Jurkat, Clone E6-1 (cell line): ENCODE measurements at regions not wholly inside any gene's neighbourhood (a gene's known extent, or its start where the extent isn't known, plus 50 kb on each side); places are given as distances from the start of the nearest gene placed in this dataset.
"Not testable (repeated sequence)": the region's sequence is repeated elsewhere in the genome, so short reads cannot be mapped to it uniquely, and the experiment has no call there.

Source experiments
- DNase-seq: peaks from one replicate; pipeline ENCODE4 v3.0.0-alpha.2; 2011; ENCODE audit warnings: low read depth, low spot score
- H3K4me3 ChIP-seq: 2 replicates; pipeline ENCODE4 v1.5.1; 2011; ENCODE audit warnings: mild to moderate bottlenecking, low read length, control low read depth, moderate library complexity

DNA sequence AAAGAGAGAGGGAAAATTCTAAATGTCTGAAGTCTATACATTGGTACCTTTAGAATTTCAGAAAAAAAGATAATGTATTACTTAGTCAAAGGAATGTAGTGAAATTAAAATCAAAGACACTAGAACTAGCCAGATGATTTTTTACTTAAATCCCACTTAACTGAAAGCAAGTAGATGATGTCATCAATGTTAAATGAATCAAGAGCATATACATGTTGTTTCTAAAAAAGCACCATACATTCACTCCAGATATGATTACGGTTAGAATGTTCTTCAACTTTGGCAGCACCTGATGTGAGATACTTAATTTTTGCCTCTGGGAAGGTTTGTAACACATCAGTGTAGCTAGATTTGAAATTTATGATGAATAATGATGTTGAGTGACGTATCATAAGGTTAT is 576.7 kb upstream of the CNTNAP2 start:
- H3K4me3 ChIP-seq: no peak overlapping the region
- DNase-seq: no peak

DNA sequence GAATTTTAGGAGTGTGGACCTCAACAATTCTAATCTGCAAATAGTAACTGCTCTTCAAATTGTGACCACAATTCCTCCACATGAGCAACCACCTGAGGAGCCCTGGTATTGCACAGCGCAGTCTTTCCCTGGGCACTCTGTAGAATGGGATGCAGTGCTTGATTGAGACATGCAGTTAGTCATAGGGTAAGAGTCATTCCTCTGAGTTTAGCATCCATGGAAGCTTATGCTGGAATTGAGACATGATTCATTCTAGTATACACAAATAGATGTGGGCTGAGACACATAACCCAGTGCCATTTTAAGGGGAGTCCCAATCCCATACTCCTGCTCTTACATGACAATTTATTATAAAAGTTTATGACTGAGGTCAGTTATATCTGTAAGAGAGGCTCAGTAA is 582.3 kb upstream of the CNTNAP2 start:
- no peak for DNase-seq
- H3K4me3 ChIP-seq: no peak overlapping the region

DNA sequence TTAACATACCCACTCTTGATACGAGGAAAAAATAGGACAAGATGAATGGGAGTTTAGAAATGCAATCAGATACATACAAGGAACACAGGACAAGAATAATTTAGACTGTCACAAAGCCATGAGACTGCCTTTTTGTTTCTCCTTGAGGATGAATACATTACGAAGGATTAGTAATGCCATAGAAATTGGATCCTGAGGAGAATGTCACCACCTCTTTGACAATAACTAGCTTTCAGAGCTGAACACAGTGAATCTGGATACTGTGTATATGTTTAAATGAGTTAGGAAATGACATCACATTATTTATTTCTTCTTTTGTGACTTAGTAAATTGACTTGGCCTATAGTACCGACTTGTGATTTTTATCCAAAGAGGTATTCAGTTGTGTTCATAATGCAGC is 596.3 kb upstream of the CNTNAP2 start:
- no peak for DNase-seq
- H3K4me3 ChIP-seq: no peak overlapping the region

DNA sequence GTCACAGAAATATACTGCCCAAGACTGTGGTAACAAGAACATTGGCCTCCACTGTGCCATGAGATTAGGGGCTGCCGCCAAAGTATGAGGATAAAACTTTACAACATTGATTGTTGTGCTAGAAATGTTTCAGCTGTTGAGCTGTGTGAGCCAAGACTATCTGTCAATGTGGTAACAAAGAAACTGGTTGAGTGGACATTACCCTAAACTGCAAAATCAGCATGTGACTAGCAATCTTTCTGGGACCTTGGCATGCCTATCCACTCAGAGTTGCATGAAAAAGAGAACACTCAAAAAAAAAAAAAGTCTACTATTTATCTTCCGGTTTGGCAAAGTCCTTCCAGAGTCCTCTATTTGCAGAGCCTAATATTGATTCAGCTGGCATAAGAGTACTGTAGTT is 605.6 kb upstream of the CNTNAP2 start:
- DNase-seq: no peak
- H3K4me3 ChIP-seq: no peak overlapping the region

DNA sequence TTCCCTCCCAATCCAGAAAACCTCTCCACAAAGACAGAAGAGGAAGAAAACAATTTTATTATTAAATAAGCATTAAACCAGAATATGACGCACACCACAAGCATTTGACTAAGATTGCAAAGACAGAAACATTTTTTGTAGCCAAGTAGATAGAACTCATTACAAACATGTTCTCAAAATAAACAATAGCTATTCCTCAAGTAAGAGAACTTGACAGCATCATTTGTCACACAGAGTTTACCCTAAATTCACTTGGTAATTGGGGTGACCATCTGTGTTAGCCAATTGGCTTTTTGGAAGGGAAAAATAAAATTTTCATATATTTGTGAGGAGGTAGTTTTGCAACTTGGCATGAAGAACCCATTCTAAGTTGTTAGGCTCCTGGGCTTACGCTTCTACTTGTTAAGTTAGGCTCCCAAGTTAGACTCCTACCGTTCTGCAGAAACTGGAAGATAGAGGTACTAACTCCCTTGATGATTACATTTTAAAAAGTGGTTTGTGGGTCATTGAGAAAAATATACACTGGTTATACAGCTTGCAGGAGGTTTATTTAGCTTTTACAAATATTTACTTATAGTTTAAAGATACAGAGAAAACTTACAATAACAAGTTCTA is 618.6 kb upstream of the CNTNAP2 start:
- H3K4me3 ChIP-seq: no peak overlapping the region
- DNase-seq: no peak

DNA sequence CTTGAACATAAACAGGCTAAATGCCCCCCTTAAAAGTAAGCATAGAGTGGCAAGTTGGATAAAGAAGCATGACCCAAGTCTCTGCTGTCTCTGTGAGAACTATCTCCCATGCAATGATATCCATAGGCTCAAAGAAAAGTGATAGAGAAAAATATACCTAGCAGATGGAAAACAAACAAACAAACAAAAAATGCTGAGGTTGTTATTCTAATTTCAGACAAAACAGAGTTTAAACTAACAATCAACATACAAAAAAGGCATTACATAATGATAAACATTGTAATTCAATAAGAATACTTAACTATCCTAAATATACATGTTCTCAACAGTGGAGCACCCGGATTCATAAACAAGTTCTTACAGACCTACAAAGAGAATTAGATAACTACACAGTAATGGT is 626.2 kb upstream of the CNTNAP2 start:
- DNase-seq: no peak
- no peak overlapping the region for H3K4me3 ChIP-seq

DNA sequence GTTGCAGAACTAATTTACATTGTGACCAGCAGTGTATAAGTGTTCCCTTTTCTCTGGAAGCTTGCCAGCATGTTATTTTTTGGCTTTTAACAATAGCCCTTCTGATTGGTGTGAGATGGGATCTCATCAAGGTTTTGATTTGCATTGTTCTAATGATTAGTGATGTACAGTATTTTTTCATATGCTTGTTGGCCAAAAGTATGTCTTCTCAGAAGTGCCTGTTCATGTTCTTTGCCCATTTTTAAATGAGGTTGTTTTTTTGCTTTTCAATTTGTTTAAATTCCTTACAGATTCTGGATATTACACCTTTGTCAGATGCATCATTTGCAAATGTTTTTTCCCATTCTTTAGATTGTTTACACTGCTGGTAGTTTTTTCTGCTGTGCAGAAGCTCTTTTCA is 627.0 kb upstream of the CNTNAP2 start:
- no peak for DNase-seq
- no peak overlapping the region for H3K4me3 ChIP-seq

DNA sequence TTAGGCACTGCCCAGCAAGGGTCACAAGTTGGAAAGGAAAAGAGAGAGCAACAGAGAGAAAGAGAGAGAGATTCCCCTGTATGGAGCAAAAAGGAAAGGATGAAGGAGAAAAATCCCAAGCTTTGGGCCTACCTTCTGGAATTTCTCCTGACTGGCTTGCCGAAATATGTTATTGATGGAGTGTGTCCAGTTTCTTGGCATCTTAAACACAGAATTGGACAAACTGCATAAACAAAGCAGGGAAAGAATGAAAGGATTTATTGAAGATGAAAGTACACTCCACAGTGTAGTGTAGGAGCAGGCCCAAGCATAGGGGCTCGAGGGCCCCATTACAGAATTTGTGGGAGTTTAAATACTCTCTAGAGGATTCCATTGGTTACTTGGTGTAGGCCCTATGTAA is 627.8 kb upstream of the CNTNAP2 start:
- DNase-seq: no peak
- no peak overlapping the region for H3K4me3 ChIP-seq

DNA sequence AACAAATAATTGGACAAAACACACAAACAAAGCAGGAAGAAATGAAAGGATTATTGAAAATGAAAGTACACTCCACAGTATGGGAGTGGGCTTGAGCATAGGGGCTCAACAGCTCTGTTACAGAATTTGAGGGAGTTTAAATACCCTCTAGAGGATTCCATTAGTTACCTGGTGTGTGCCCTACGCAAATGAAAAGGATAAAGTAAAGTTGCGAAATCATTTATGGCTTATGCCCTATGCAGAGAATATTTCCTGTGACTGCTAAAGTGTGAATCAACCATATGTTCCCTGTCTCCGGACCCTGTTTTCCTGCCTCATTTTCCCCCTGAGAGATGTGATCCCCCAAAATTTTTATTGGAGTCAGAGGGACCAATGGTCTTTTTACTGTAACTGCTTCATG is 634.6 kb upstream of the CNTNAP2 start:
- H3K4me3 ChIP-seq: no peak overlapping the region
- DNase-seq: no peak

DNA sequence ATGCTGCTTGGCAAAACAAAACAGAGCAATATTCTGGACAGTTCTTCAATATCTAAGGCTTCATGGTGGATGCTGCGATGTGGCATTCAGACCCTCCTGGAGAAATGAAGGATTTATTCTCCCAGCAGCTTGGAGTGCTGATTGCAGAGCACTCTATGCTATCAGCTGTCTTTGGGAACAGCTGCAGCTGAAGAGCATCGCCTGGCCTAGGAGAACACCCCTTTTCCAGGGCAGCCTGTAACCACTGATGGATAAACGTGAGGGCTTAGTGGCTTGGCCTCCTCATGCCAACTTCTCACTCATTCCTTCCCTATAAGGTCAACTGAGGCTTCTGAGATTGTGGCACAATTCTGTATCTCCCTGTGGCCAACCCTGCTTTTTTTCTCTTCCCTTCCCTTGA is 638.1 kb upstream of the CNTNAP2 start:
- H3K4me3 ChIP-seq: no peak overlapping the region
- DNase-seq: no peak

DNA sequence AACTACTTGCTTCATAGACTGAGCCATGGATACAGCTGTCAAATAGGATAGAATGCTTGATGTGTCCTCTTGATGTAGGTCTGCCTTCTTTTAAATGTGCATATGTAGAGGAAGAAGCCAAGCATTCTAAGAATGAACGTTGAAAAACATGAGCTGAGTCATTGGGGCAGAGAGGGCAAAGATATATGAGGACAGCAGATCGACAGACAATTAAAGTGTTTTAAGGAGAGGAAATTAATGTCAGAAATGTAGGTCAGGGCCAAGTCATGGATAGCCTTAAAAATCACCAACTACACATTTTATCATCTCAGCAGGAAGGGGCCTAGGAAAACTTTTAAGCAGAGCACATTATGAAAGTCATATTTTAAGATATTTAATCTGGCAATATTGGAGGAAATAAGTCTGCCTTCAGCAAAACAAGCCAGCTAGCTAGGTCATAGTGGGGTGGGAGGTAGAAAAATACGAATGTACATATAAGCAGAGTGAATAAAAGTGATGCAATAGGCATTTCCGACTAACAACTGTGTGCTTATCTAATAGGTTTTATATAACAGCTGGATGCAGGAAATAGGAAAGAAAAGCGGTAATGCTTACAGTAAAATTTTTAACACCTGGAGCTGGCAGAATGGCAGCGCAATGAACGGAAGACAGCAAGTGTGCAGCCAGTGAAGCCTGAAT is 638.3 kb upstream of the TPK1 start:
- no peak overlapping the region for H3K4me3 ChIP-seq
- DNase-seq: no peak

DNA sequence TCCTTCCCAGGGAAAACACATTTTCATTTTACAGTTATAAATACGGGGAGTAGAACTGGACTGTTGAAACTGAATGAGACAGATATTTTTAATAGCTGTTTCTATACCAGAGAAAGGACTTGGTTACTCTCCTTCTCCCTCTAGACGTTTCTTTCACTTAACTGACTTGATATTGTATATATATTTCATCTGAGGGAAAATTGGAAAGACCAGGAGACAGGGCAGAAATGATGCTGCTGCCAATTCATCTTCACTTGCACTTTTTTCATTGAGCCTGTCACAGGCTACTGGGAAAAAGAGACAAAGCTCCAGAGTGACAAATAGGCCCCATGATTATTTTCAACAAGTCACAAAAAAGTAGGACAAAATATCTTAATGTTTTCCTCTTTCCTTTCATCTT is 636.0 kb upstream of the TPK1 start:
- no peak for DNase-seq

DNA sequence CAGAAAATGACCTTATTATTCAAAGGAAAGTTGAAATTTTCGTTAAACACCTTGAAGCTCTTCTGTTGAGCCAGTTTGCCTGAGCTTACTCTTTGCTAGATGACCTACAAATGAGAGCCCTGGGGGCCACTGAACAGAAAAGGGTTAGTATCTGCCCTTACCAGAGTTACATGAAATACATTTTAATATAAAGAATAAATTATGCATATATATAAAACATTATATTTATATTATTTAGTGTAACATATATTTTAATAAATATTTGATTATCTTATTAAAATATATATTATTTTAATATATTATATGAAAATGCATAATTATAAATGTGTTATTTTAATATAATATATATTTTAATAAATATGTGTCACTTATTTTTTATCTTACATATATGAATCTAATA is 628.4 kb upstream of the TPK1 start:
- no peak for DNase-seq
- H3K4me3 ChIP-seq: no peak overlapping the region

More for the DNA sequence above, 636.0 kb upstream of the TPK1 start:
- H3K4me3 ChIP-seq: no peak overlapping the region

DNA sequence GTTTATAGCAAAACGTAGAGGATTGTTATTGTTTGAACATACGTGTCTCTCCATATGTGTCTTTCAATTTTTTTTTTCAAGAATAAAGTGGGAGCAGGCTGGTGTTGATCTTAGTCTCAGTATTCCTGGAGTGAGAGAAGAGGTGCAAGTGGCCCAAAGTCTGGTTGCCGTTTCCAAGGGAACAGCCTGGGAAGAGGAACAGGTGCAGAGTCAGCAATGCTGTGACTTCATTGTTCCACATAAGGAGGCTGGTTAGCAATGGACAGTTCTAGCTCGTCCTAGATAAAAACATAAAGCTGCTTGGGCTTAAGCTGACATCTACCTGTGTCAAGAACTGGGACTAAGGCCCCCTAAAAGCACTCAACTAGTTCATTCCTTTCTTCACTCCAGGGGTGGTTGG is 626.6 kb upstream of the TPK1 start:
- no peak overlapping the region for H3K4me3 ChIP-seq
- DNase-seq: no peak

DNA sequence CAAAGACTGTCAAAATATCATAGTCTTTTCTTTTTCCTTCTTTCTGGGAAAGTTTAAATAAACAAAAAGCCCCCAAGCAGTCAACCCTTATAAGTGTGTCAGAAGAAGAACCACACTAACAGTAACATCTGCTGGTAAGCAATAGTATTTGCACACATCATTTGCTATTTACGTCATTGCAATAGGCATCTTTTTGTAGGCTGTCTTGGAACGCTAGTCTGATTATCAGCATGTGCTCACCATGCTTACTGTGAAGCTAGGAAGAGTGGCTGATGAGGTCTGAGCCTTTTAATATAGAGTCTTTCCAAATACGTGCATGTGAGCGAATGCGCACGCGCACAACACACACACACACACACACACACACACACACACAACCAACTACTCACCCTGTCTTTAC is 599.0 kb upstream of the TPK1 start:
- no peak overlapping the region for H3K4me3 ChIP-seq
- no peak for DNase-seq

DNA sequence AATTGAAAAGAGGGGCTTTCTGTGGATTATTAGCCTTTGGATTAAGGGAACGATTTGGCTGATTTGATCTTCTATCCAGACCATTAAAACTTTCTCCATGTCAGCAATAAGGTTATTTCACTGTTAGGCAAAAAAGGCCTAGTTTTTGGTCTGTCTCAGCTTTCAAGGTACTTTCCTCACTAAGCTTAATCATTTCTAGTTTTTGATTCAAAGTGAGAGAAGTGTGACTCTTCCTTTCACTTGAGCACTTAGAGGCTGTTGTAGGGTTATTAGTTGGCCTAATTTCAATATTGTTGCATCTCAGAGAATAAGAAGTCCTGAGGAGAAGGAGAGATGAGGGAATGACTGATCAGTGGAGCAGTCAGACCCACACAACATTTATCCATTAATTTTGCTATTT is 596.0 kb upstream of the TPK1 start:
- no peak for DNase-seq
- no peak overlapping the region for H3K4me3 ChIP-seq

DNA sequence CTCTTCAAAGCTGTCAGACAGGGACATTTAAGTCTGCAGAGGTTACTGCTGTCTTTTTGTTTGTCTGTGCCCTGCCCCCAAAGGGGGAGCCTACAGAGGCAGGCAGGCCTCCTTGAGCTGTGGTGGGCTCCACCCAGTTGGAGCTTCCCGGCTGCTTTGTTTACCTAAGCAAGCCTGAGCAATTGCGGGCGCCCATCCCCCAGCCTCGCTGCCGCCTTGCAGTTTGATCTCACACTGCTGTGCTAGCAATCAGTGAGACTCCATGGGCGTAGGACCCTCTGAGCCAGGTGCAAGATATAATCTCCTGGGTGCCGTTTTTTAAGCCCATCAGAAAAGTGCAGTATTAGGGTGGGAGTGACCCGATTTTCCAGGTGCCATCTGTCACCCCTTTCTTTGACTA is 582.6 kb upstream of the TPK1 start:
- DNase-seq, H3K4me3 ChIP-seq: not testable (repeated sequence)

DNA sequence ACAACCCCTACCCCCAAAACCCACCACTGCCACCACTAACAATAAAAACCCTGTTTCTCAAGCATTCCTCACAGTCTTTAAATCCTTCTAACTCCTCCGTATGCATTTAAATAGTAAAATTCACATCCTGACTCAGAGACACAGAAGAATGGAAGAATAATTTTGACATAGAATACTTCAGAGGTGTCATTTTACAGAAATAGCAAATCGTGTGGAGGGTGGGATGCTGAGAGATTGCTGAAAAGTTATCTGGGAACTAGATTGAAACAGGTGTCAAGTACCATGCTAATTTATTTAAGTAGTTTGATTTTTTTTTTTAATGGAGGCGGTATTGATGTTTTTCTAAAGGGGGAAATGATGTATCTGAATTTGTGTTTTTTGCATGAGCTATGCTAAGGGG is 575.2 kb upstream of the TPK1 start:
- no peak for DNase-seq
- H3K4me3 ChIP-seq: no peak overlapping the region

DNA sequence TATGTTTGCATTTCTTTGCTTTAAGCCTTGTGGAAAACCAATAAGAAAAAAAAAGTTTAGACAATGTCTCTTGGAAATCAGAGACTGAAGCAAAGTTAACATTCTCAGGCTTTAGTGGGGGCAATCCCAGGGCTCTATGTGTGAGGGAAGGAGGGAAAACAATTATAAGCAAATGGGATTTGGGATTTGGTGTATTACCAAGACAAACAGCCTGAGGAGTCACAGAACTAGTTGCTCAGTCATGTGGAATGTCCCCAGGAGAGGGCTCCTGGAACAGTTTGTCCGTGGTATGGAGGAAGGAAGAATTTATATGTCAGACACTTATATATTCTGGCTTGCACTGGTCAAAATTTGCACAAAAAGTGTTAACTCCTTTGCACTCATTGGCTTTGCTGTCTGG is 562.9 kb upstream of the TPK1 start:
- no peak for DNase-seq
- H3K4me3 ChIP-seq: no peak overlapping the region

DNA sequence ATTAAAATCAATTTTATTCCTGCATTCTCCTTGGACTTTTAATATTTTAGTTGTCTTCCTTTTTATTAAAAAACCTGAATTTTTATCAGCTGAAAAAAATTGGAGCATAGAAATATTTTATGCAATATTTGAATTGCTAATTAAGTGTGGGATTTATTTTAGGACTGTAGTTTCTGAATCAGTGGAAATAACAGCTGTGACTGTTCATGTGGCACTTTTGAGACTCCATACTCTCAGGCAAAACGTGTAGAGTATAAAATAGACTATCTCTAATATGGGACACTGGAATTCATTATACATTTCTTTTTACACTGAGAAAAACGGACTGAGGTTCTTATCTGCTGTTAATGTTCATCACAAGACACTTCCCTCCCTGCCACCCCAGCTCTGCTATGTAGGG is 558.3 kb upstream of the TPK1 start:
- no peak for DNase-seq
- no peak overlapping the region for H3K4me3 ChIP-seq

DNA sequence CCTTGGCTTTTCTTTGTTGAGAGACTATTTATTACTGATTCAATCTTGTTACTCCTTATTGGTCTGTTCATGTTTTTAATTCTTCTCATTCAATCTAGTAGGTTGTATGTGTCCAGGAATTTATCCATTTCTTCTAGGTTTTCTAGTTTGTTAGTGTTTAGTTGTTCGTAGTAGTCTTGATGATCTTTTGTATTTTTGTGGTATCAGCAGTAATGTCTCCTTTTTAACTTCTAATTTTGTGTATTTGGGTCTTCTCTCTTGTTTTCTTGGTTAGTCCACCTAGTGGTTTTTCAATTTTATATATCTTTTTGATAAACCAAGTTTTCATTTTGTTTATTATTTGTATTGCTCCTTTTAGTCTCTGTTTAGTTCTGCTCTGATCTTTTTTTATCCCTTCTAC is 546.9 kb upstream of the TPK1 start:
- DNase-seq: no peak

More for the DNA sequence above, 546.9 kb upstream of the TPK1 start:
- H3K4me3 ChIP-seq: no peak overlapping the region
